ENCODE measurements at regions not wholly inside any gene's neighbourhood (a gene's known extent, or its start where the extent isn't known, plus 50 kb on each side); places are given as distances from the start of the nearest gene placed in this dataset.
A peak's percentile ranks its signal among the peaks of the same experiment; 100 is the strongest.

- Histone ChIP-seq H4K5ac (ENCODE audit: insufficient read length, low read depth, low read length) (no peak overlapping the region), H3K14ac (ENCODE audit: insufficient read depth, low read length) (no peak overlapping the region), H3K23ac (ENCODE audit: insufficient read length, low read depth, low read length) (no peak overlapping the region), H3K18ac (ENCODE audit: insufficient read length, low read depth, low read length) (no peak overlapping the region), H3K79me1 (ENCODE audit: insufficient read depth, low read depth, low read length, poor library complexity, severe bottlenecking) (no peaks in the 10 kb centered on the region), H3K4me2 (ENCODE audit: insufficient read depth, insufficient read length, low read length) (no peak overlapping the region), H3K23me2 (ENCODE audit: insufficient read length, low read depth, low read length, poor library complexity, severe bottlenecking) (no peaks in the 10 kb centered on the region), H4K91ac (ENCODE audit: insufficient read length, low read depth, low read length) (no peak overlapping the region), H3K9me3 (ENCODE audit: control insufficient read depth, low read depth, low read length) (no peaks in the 10 kb centered on the region), H4K20me1 (ENCODE audit: control insufficient read depth, insufficient read depth, insufficient read length) (no peaks in the 10 kb centered on the region), H2BK5ac (ENCODE audit: insufficient read length, low read length) (no peak overlapping the region), H3K9ac (ENCODE audit: extremely low read depth, insufficient read length, low read length) (no peak overlapping the region), H3K4ac (ENCODE audit: low read depth, low read length) (no peak overlapping the region), H2BK120ac (ENCODE audit: low read depth, low read length, poor library complexity, severe bottlenecking) (no peak overlapping the region), H3K56ac (ENCODE audit: insufficient read length, low read depth, low read length) (no peak overlapping the region), H3K4me1 (ENCODE audit: insufficient read depth, low read length) (no peaks in the 10 kb centered on the region), H2BK12ac (ENCODE audit: insufficient read length, low read depth, low read length) (no peak overlapping the region), H2BK20ac (ENCODE audit: low read depth, low read length, poor library complexity, severe bottlenecking) (no peak overlapping the region), H2AFZ (ENCODE audit: low read length) (no peak overlapping the region), H3K27me3 (ENCODE audit: insufficient read depth, low read length) (no peaks in the 10 kb centered on the region), H2BK15ac (ENCODE audit: low read depth, low read length) (no peak overlapping the region), H2AK5ac (ENCODE audit: insufficient read length, low read length) (no peak overlapping the region), H4K8ac (replicated peaks; ENCODE audit: insufficient read length, low read depth, low read length) (no peak overlapping the region), H3T11ph (ENCODE audit: low read length) (no peak overlapping the region), H3K79me2 (ENCODE audit: insufficient read depth, low read length) (no peaks in the 10 kb centered on the region), H3K27ac (ENCODE audit: insufficient read length, low read depth, low read length) (no peak overlapping the region)
- TF ChIP-seq CTCF (conservative IDR thresholded peaks at IDR 0.05): no peak
- WGBS (ENCODE audit: extremely low coverage, insufficient read length, low lambda C conversion rate): no CpG with 5 or more reads among the region's 15 CpGs
- Mint-ChIP-seq H3K27ac (peak overlapping the region in 1 of 3 experiments; percentile 17; a peak in 1 of 7 replicates), H3K27me3 (ENCODE audit: low read depth) (peaks cover 3% of the 10 kb centered on the region; the same call in 1 of the 2 replicates), H3K9me3 (peaks cover 26 to 27% of the 10 kb centered on the region in 2 experiments), H3K4me1 (peaks cover 8 to 10% of the 10 kb centered on the region in 2 experiments; a peak in 3 of 4 replicates), H3K4me3 (no peak overlapping the region), H3K36me3 (ENCODE audit: insufficient read depth in 1 of 3, low read depth in 3 of 3) (peaks cover 12 to 28% (median 13%) of the 10 kb centered on the region in 3 experiments; a peak in 6 of 7 replicates)
- DNase-seq: no peak
Observed at GRCh38 chr12:127169321-127170181, 1097.4 kb upstream of the TMEM132C start.

Data from H9 (cell line).